HepG2 (cell line): ENCODE measurements at regions not wholly inside any gene's neighbourhood (a gene's known extent, or its start where the extent isn't known, plus 50 kb on each side); places are given as distances from the start of the nearest gene placed in this dataset.

Source experiments
- ATAC-seq: fragments of 200-7000 bp; cut with Tn5 transposase; 3 replicates; pipeline ENCODE4 v1.9.1; 2020; ENCODE audit warnings: mild to moderate bottlenecking, moderate library complexity
- BruUV-seq: library from RNA; stranded (reverse); fragments of 400-500 nt; replicated peaks from 2 replicates; lab custom pipeline; 2021; lab: Mats Ljungman, UMichigan
- CTCF ChIA-PET: fragments of 300-600 bp; formaldehyde crosslinking; extraction: SDS; loops from one replicate; lab custom pipeline; 2021; ENCODE audit warnings: low total read pairs, inconsistent platforms, low intra/inter-chr PET ratio; lab: Yijun Ruan, JAX
- POLR2A ChIA-PET: fragments of 350-600 bp; sonication (Branson Sonifier 250); formaldehyde crosslinking; loops from one replicate; lab custom pipeline; 2020; ENCODE audit warnings: antibody characterized with exemption, inconsistent platforms; lab: Yijun Ruan, JAX
- DNase-seq: peaks from one replicate; pipeline ENCODE4 v3.0.0-alpha.2; 2015; ENCODE audit warnings: low spot score
- FAIRE-seq: peaks from 3 replicates; lab custom pipeline; 2011; peaks lifted over from hg19 to GRCh38; lab: Jason Lieb, UNC
- H2AFZ ChIP-seq: one replicate; pipeline ENCODE4 v1.6.1; 2011; ENCODE audit warnings: low read length, inconsistent platforms
- H3K27ac ChIP-seq: fragments of 300-600 bp; 3 replicates; pipeline ENCODE4 v1.8.0; 2011; ENCODE audit warnings: mixed run types, mild to moderate bottlenecking, mixed read lengths, low read length, inconsistent platforms; ENCODE audit not compliant: insufficient read depth; ENCODE audit errors: extremely low read length
- H3K27me3 ChIP-seq, 2 experiments: fragments of 200-600 bp in 1 of 2; 2 replicates in 1 of 2; 3 replicates in 1 of 2; pipeline versions ENCODE4 v1.6.0 to v1.8.0; 2011; ENCODE audit warnings: low read length in 2 of 2, mild to moderate bottlenecking in 2 of 2, moderate library complexity in 2 of 2, inconsistent platforms in 1 of 2; ENCODE audit not compliant: insufficient read depth in 2 of 2, control insufficient read depth in 1 of 2
- H3K36me3 ChIP-seq, 2 experiments: fragments of 200-600 bp in 1 of 2; replicated peaks in 1 of 2; 2 replicates in 1 of 2; 3 replicates in 1 of 2; pipeline versions ENCODE4 v1.5.1 to v1.8.0; 2011; ENCODE audit warnings: low read length in 2 of 2, inconsistent platforms in 1 of 2; ENCODE audit not compliant: insufficient read depth in 2 of 2, control insufficient read depth in 1 of 2
- H3K4me1 ChIP-seq: 2 replicates; pipeline ENCODE4 v1.5.1; 2012; ENCODE audit warnings: low read length, inconsistent platforms; ENCODE audit not compliant: insufficient read depth
- H3K4me2 ChIP-seq: 2 replicates; pipeline ENCODE4 v1.6.0; 2011; ENCODE audit warnings: low read depth, low read length, inconsistent platforms
- H3K4me3 ChIP-seq, 3 experiments: fragments of 200-600 bp in 1 of 3; sonication (generic), shearing (Covaris generic) in 1 of 3; replicated peaks in 1 of 3; 2 replicates each; pipeline ENCODE4 v1.5.1; 2011 to 2016; ENCODE audit warnings: low read length in 3 of 3, inconsistent platforms in 2 of 3, low read depth in 2 of 3, mild to moderate bottlenecking in 2 of 3, control low read depth in 1 of 3, mixed read lengths in 1 of 3; ENCODE audit not compliant: insufficient read depth in 1 of 3
- H3K79me2 ChIP-seq: one replicate; pipeline ENCODE4 v1.6.1; 2011; ENCODE audit warnings: low read length, inconsistent platforms; ENCODE audit not compliant: insufficient read depth
- H3K9ac ChIP-seq: 2 replicates; pipeline ENCODE4 v1.6.0; 2011; ENCODE audit warnings: mild to moderate bottlenecking, low read depth, low read length, inconsistent platforms; ENCODE audit not compliant: insufficient read depth
- H3K9me3 ChIP-seq: 2 replicates; pipeline ENCODE4 v1.5.1; 2012; ENCODE audit warnings: mild to moderate bottlenecking, low read length
- H4K20me1 ChIP-seq: 2 replicates; pipeline ENCODE4 v1.6.0; 2011; ENCODE audit warnings: inconsistent platforms, mild to moderate bottlenecking, low read length, moderate library complexity; ENCODE audit not compliant: insufficient read depth
- DMAP1 ChIP-seq: IDR thresholded peaks from 2 replicates; pipeline ENCODE4 v1.6.1; 2016
- MATR3 ChIP-seq: sonication (generic); formaldehyde crosslinking; IDR thresholded peaks from 2 replicates; pipeline ENCODE4 v1.4.0; 2020; ENCODE audit warnings: missing genetic modification reagents
- RXRB ChIP-seq: IDR thresholded peaks from 2 replicates; pipeline ENCODE4 v1.6.1; 2016; ENCODE audit warnings: borderline replicate concordance, missing genetic modification reagents, missing compliant biosample characterization
- TAF15 ChIP-seq: fragments of 200-400 bp; formaldehyde crosslinking; IDR thresholded peaks from one replicate; pipeline ENCODE4 v1.6.1; 2018; ENCODE audit warnings: mild to moderate bottlenecking, low read depth, low read length; ENCODE audit not compliant: poor library complexity, severe bottlenecking
- TCF7L2 ChIP-seq: IDR thresholded peaks from 2 replicates; pipeline ENCODE4 v1.6.1; 2011; ENCODE audit warnings: mild to moderate bottlenecking, low read depth, low read length, moderate library complexity
- ZNF205 ChIP-seq: IDR thresholded peaks from 2 replicates; pipeline ENCODE4 v1.6.1; 2018; ENCODE audit warnings: missing biosample characterization, missing genetic modification reagents
- ZNF326 ChIP-seq: sonication (generic); formaldehyde crosslinking; IDR thresholded peaks from 2 replicates; pipeline ENCODE4 v1.4.0; 2020; ENCODE audit warnings: missing genetic modification reagents, borderline replicate concordance
- WGBS: methylation state at CpG from one replicate; pipeline ENCODE4 v1.1.6; 2017; ENCODE audit warnings: low lambda C conversion rate; 5-methylcytosine and 5-hydroxymethylcytosine counted together
- in situ Hi-C: cut with HindIII; loops from 2 replicates; pipeline ENCODE4 v1.10.0; 2017; ENCODE audit warnings: low pct_unique_long_range_greater_than_20kb; ENCODE audit not compliant: extremely low pct_ligation_motif_present
- intact Hi-C: fragments of 100-400 bp; cut with micrococcal nuclease; formaldehyde crosslinking; loops from one replicate; pipeline ENCODE4 v1.10.0; 2022; ENCODE audit not compliant: unreplicated experiment
- TF ChIP-seq, protein P1 (sequence below): sonication (generic); formaldehyde crosslinking; IDR thresholded peaks from 2 replicates; pipeline ENCODE4 v1.4.0; 2020; ENCODE audit warnings: missing genetic modification reagents, borderline replicate concordance
- TF ChIP-seq, protein P2 (sequence below): sonication (generic); formaldehyde crosslinking; IDR thresholded peaks from 2 replicates; pipeline ENCODE4 v1.5.0; 2020; ENCODE audit warnings: mild to moderate bottlenecking, missing genetic modification reagents, borderline replicate concordance
- TF ChIP-seq, protein P3 (sequence below): sonication (generic); formaldehyde crosslinking; IDR thresholded peaks from 2 replicates; pipeline ENCODE4 v1.4.0; 2020; ENCODE audit warnings: missing genetic modification reagents

DNA sequence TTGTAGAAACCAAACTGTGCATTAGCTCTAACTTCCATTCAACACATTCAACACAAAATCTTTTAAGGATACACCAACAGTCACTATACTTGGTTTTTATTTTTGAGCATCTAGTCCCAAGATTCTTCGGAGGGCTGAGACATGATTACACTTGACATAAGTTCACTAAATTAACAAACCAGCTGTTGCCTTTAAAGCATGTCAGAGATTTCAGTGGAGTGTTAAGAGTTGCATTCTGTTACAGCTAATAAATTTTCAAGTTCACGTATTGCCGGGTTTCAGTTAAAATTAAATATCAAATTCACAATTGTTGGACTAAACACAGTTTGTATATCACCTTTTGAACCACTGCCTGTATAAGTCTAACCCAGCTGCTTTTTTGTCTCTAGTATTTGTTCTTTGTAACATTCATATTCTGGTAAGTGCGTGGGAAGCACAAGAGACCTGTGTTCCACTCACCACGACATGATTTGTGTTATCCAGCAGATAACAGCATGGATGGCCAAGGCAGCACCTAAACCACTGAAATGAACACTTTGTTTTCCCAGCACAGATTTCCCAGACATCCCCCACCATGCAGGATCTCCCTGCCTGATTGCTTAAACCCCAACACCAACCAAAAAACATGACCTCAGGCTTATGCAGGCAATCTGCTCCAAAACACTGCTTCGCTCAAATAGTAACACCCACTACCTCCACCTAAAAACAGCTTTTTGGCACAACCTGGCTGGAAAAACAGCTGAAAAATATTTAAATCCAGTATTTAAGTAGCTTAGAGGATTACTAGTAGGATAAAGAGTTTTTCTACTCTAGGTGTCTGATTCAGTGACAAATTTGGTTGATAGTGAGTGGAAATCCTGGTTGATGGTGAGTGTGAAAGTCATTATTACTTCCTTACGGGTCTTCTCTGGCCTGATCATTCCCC lies 286.5 kb upstream of the NT5E start:
- Histone ChIP-seq H3K36me3 (no peaks in the 10 kb centered on the region), H3K4me3 (no peak overlapping the region), H4K20me1 (no peaks in the 10 kb centered on the region), H3K79me2 (no peaks in the 10 kb centered on the region), H3K27ac (no peak overlapping the region), H3K4me2 (no peak overlapping the region), H3K9me3 (no peaks in the 10 kb centered on the region), H3K4me1 (no peaks in the 10 kb centered on the region), H2AFZ (no peak overlapping the region), H3K9ac (no peak overlapping the region), H3K27me3 (no peaks in the 10 kb centered on the region)
- in situ Hi-C loops = no loop called here
- FAIRE-seq (no peak), DNase-seq (no peak), ATAC-seq (no peak)
- POLR2A ChIA-PET = no interaction called here
- CTCF ChIA-PET = no interaction called here
- BruUV-seq = no TSS peak
- intact Hi-C loops = no loop called here
- WGBS = 29% methylated on average over 7 of the region's 7 CpGs
- no peak for TF ChIP-seq DMAP1
- TF ChIP-seq RXRB = no peak
- TF ChIP-seq, protein P1, sequence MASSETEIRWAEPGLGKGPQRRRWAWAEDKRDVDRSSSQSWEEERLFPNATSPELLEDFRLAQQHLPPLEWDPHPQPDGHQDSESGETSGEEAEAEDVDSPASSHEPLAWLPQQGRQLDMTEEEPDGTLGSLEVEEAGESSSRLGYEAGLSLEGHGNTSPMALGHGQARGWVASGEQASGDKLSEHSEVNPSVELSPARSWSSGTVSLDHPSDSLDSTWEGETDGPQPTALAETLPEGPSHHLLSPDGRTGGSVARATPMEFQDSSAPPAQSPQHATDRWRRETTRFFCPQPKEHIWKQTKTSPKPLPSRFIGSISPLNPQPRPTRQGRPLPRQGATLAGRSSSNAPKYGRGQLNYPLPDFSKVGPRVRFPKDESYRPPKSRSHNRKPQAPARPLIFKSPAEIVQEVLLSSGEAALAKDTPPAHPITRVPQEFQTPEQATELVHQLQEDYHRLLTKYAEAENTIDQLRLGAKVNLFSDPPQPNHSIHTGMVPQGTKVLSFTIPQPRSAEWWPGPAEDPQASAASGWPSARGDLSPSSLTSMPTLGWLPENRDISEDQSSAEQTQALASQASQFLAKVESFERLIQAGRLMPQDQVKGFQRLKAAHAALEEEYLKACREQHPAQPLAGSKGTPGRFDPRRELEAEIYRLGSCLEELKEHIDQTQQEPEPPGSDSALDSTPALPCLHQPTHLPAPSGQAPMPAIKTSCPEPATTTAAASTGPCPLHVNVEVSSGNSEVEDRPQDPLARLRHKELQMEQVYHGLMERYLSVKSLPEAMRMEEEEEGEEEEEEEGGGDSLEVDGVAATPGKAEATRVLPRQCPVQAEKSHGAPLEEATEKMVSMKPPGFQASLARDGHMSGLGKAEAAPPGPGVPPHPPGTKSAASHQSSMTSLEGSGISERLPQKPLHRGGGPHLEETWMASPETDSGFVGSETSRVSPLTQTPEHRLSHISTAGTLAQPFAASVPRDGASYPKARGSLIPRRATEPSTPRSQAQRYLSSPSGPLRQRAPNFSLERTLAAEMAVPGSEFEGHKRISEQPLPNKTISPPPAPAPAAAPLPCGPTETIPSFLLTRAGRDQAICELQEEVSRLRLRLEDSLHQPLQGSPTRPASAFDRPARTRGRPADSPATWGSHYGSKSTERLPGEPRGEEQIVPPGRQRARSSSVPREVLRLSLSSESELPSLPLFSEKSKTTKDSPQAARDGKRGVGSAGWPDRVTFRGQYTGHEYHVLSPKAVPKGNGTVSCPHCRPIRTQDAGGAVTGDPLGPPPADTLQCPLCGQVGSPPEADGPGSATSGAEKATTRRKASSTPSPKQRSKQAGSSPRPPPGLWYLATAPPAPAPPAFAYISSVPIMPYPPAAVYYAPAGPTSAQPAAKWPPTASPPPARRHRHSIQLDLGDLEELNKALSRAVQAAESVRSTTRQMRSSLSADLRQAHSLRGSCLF = no peak
- TF ChIP-seq ZNF205 (CRISPR knock-in tag) = no peak
- no peak for TF ChIP-seq TCF7L2
- no peak for TF ChIP-seq TAF15
- TF ChIP-seq, protein P2, sequence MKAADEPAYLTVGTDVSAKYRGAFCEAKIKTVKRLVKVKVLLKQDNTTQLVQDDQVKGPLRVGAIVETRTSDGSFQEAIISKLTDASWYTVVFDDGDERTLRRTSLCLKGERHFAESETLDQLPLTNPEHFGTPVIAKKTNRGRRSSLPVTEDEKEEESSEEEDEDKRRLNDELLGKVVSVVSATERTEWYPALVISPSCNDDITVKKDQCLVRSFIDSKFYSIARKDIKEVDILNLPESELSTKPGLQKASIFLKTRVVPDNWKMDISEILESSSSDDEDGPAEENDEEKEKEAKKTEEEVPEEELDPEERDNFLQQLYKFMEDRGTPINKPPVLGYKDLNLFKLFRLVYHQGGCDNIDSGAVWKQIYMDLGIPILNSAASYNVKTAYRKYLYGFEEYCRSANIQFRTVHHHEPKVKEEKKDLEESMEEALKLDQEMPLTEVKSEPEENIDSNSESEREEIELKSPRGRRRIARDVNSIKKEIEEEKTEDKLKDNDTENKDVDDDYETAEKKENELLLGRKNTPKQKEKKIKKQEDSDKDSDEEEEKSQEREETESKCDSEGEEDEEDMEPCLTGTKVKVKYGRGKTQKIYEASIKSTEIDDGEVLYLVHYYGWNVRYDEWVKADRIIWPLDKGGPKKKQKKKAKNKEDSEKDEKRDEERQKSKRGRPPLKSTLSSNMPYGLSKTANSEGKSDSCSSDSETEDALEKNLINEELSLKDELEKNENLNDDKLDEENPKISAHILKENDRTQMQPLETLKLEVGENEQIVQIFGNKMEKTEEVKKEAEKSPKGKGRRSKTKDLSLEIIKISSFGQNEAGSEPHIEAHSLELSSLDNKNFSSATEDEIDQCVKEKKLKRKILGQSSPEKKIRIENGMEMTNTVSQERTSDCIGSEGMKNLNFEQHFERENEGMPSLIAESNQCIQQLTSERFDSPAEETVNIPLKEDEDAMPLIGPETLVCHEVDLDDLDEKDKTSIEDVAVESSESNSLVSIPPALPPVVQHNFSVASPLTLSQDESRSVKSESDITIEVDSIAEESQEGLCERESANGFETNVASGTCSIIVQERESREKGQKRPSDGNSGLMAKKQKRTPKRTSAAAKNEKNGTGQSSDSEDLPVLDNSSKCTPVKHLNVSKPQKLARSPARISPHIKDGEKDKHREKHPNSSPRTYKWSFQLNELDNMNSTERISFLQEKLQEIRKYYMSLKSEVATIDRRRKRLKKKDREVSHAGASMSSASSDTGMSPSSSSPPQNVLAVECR (CRISPR knock-in tag) = no peak
- TF ChIP-seq, protein P3, sequence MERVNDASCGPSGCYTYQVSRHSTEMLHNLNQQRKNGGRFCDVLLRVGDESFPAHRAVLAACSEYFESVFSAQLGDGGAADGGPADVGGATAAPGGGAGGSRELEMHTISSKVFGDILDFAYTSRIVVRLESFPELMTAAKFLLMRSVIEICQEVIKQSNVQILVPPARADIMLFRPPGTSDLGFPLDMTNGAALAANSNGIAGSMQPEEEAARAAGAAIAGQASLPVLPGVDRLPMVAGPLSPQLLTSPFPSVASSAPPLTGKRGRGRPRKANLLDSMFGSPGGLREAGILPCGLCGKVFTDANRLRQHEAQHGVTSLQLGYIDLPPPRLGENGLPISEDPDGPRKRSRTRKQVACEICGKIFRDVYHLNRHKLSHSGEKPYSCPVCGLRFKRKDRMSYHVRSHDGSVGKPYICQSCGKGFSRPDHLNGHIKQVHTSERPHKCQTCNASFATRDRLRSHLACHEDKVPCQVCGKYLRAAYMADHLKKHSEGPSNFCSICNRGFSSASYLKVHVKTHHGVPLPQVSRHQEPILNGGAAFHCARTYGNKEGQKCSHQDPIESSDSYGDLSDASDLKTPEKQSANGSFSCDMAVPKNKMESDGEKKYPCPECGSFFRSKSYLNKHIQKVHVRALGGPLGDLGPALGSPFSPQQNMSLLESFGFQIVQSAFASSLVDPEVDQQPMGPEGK (CRISPR knock-in tag) = no peak
- TF ChIP-seq ZNF326 (CRISPR knock-in tag) = no peak
- TF ChIP-seq MATR3 (CRISPR knock-in tag) = no peak
